ENCODE measurements at regions not wholly inside any gene's neighbourhood (a gene's known extent, or its start where the extent isn't known, plus 50 kb on each side); places are given as distances from the start of the nearest gene placed in this dataset.

DNA sequence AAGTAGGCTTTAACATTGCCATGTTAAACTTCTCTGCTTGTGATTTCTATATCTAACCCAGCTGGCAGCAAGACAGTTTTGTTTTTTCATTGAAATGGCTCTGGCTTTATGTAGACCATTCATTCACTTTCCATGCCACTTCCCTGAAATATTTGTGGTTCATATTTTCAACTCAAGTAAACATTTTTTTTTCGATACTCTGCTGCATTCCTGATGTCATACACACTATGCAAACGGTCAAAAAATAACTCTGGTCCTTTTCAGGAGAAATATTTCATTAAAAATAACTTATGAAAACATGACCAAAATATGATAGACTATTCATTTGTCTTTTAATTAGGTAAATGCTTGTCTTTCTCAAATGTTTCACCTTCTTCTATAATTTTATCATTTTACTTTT is 116.3 kb downstream of the USP22 start (continued):
- TF ChIP-seq, protein P1, sequence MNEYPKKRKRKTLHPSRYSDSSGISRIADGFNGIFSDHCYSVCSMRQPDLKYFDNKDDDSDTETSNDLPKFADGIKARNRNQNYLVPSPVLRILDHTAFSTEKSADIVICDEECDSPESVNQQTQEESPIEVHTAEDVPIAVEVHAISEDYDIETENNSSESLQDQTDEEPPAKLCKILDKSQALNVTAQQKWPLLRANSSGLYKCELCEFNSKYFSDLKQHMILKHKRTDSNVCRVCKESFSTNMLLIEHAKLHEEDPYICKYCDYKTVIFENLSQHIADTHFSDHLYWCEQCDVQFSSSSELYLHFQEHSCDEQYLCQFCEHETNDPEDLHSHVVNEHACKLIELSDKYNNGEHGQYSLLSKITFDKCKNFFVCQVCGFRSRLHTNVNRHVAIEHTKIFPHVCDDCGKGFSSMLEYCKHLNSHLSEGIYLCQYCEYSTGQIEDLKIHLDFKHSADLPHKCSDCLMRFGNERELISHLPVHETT (tag by site-specific recombination; IDR thresholded peaks at IDR 0.05), result no peak

DNA sequence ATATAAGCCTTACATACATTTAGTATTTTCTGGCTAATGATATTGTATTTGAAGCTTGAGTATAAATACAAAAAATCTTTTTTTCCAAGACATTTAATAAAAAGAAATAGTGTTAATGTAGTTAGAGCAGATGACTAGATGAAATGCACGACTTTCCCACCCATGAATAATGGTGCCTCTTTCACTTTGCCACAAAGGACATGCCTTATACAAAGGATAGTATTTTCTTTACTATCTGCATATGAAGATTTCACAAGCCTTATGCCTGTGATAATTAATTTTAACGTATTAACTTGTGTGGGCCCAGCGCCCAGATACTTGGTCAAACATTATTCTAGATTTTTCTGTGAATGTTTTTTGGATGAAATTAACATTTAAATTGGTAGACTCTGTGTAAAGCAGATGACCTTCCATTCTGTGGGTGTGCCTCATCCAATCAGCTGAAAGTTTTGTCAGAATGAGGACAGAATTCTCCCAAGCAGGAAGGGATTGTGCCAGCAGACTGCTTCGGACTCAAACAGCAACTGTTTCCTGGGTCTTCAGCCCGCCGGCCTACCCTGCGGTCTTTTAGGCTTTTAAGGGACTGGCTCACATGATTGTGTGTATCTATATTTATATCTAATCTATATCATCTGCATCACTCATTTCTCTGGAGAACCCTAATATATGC is 115.4 kb downstream of the USP22 start:
- TF ChIP-seq ZNF555 (tag by site-specific recombination; conservative IDR thresholded peaks at IDR 0.05) (no peak), ZFP3 (tag by site-specific recombination; IDR thresholded peaks at IDR 0.05; ENCODE audit: low read depth) (no peak), KLF7 (tag by site-specific recombination; IDR thresholded peaks at IDR 0.05; ENCODE audit: borderline replicate concordance) (no peak), ZNF350 (tag by site-specific recombination; IDR thresholded peaks at IDR 0.05) (no peak), ZNF596 (tag by site-specific recombination; IDR thresholded peaks at IDR 0.05) (no peak), MZF1 (tag by site-specific recombination; IDR thresholded peaks at IDR 0.05; ENCODE audit: borderline replicate concordance) (no peak), ZNF670 (tag by site-specific recombination; IDR thresholded peaks at IDR 0.05; ENCODE audit: low read depth) (no peak), ZNF791 (tag by site-specific recombination; IDR thresholded peaks at IDR 0.05) (no peak), ZNF610 (tag by site-specific recombination; IDR thresholded peaks at IDR 0.05; ENCODE audit: borderline replicate concordance) (no peak), KLF8 (tag by site-specific recombination; IDR thresholded peaks at IDR 0.05) (no peak), ZSCAN23 (tag by site-specific recombination; IDR thresholded peaks at IDR 0.05) (no peak), GLIS2 (tag by site-specific recombination; IDR thresholded peaks at IDR 0.05) (no peak), ZNF76 (tag by site-specific recombination; IDR thresholded peaks at IDR 0.05; ENCODE audit: borderline replicate concordance, low read depth) (no peak), TRIM28 (IDR thresholded peaks at IDR 0.05; ENCODE audit: borderline replicate concordance, low read length) (no peak)
- TF ChIP-seq, protein P2, sequence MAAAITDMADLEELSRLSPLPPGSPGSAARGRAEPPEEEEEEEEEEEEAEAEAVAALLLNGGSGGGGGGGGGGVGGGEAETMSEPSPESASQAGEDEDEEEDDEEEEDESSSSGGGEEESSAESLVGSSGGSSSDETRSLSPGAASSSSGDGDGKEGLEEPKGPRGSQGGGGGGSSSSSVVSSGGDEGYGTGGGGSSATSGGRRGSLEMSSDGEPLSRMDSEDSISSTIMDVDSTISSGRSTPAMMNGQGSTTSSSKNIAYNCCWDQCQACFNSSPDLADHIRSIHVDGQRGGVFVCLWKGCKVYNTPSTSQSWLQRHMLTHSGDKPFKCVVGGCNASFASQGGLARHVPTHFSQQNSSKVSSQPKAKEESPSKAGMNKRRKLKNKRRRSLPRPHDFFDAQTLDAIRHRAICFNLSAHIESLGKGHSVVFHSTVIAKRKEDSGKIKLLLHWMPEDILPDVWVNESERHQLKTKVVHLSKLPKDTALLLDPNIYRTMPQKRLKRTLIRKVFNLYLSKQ (tag by site-specific recombination; IDR thresholded peaks at IDR 0.05; ENCODE audit: borderline replicate concordance), result no peak
- TF ChIP-seq, protein P3, sequence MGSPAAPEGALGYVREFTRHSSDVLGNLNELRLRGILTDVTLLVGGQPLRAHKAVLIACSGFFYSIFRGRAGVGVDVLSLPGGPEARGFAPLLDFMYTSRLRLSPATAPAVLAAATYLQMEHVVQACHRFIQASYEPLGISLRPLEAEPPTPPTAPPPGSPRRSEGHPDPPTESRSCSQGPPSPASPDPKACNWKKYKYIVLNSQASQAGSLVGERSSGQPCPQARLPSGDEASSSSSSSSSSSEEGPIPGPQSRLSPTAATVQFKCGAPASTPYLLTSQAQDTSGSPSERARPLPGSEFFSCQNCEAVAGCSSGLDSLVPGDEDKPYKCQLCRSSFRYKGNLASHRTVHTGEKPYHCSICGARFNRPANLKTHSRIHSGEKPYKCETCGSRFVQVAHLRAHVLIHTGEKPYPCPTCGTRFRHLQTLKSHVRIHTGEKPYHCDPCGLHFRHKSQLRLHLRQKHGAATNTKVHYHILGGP (tag by site-specific recombination; IDR thresholded peaks at IDR 0.05), result no peak
- ChIA-PET CTCF (interaction anchor here (0.7 to 2.3 kb wide), 3 partner anchors 12 to 74 kb away, joined by 3 to 12 read pairs (median 3); no protein-coding TSS in a partner anchor), POLR2A (interaction anchor here (1.2 kb wide), 1 partner anchor 116 kb away, joined by 4 read pairs; the partner anchor contains the start of gene USP22)
- no peak overlapping the region for H3K27ac ChIP-seq (ENCODE audit: extremely low read depth, low read depth, low read length)
- H3K4me3 ChIP-seq (ENCODE audit: low read depth, low read length), result no peak overlapping the region
- H3K9me3 ChIP-seq (ENCODE audit: control insufficient read depth, insufficient read depth, low read depth, low read length), result no peaks in the 10 kb centered on the region
- no peaks in the 10 kb centered on the region; the same call in 1 of the 2 replicates for H3K4me1 ChIP-seq (ENCODE audit: control insufficient read depth, insufficient read depth, low read length)
- no peaks in the 10 kb centered on the region for H3K36me3 ChIP-seq (ENCODE audit: control insufficient read depth in 2 of 2, insufficient read depth in 1 of 2, low read length in 2 of 2)

DNA sequence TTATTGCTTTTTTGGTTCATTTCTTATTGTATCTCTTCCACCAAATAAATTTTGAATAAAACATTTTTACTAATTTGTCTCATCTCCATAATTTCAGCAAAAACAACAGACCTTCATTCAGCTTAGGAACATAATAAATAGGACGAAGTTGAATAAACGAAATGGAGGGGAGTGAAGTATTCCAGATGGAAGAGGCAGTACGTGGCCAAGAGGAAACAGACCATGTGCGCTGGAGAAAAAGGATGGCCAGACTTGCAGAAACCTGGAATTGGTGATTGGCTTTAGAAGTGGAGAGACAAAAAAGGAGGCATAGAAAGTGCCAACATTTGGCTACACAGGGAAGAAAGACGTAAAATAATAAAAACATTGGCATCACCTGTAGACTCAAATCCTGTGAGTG is 113.5 kb downstream of the USP22 start:
- no peak overlapping the region for H3K27ac ChIP-seq (ENCODE audit: extremely low read depth, low read depth, low read length)
- ChIA-PET POLR2A (no interaction called here), CTCF (interaction anchor here (0.7 to 2.3 kb wide), 2 partner anchors 15 to 893 kb away, joined by 5 to 12 read pairs; no protein-coding TSS in a partner anchor)
- H3K4me3 ChIP-seq (ENCODE audit: low read depth, low read length), result no peak overlapping the region
- H3K4me1 ChIP-seq (ENCODE audit: control insufficient read depth, insufficient read depth, low read length), result peaks cover 5% of the 10 kb centered on the region; the same call in 1 of the 2 replicates
- H3K36me3 ChIP-seq (ENCODE audit: control insufficient read depth in 2 of 2, insufficient read depth in 1 of 2, low read length in 2 of 2), result no peaks in the 10 kb centered on the region
- H3K9me3 ChIP-seq (ENCODE audit: control insufficient read depth, insufficient read depth, low read depth, low read length), result no peaks in the 10 kb centered on the region
- TF ChIP-seq ZXDB (tag by site-specific recombination; IDR thresholded peaks at IDR 0.05), result no peak
- no peak for TF ChIP-seq ZNF677 (tag by site-specific recombination; IDR thresholded peaks at IDR 0.05)
- TF ChIP-seq ZNF701 (tag by site-specific recombination; IDR thresholded peaks at IDR 0.05), result no peak
- TF ChIP-seq KLF9 (tag by site-specific recombination; IDR thresholded peaks at IDR 0.05; ENCODE audit: low read depth), result no peak
- TF ChIP-seq TRIM28 (IDR thresholded peaks at IDR 0.05; ENCODE audit: borderline replicate concordance, low read length), result no peak
- TF ChIP-seq, protein P4, sequence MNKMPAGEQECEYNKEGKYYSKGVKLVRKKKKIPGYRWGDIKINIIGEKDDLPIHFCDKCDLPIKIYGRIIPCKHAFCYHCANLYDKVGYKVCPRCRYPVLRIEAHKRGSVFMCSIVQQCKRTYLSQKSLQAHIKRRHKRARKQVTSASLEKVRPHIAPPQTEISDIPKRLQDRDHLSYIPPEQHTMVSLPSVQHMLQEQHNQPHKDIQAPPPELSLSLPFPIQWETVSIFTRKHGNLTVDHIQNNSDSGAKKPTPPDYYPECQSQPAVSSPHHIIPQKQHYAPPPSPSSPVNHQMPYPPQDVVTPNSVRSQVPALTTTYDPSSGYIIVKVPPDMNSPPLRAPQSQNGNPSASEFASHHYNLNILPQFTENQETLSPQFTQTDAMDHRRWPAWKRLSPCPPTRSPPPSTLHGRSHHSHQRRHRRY (tag by site-specific recombination; IDR thresholded peaks at IDR 0.05), result no peak
- TF ChIP-seq SP2 (tag by site-specific recombination; IDR thresholded peaks at IDR 0.05), result no peak
- TF ChIP-seq ZNF473 (tag by site-specific recombination; IDR thresholded peaks at IDR 0.05), result no peak
- TF ChIP-seq ZNF248 (tag by site-specific recombination; IDR thresholded peaks at IDR 0.05), result no peak
- TF ChIP-seq ZNF24 (tag by site-specific recombination; IDR thresholded peaks at IDR 0.05), result no peak
- no peak for TF ChIP-seq ZNF221 (tag by site-specific recombination; IDR thresholded peaks at IDR 0.05; ENCODE audit: borderline replicate concordance)

Measured in HEK293 (cell line).